Peyer's patch (tissue), 4 donors: ENCODE measurements at regions not wholly inside any gene's neighbourhood (a gene's known extent, or its start where the extent isn't known, plus 50 kb on each side); places are given as distances from the start of the nearest gene placed in this dataset.

ENCODE experiments used
- POLR2A ChIP-seq, 2 donors: fragments of 450-650 bp; IDR thresholded peaks; one replicate each; pipeline ENCODE4 v1.5.1; 2017; ENCODE audit warnings: antibody characterized with exemption in 2 of 2, mild to moderate bottlenecking in 2 of 2, moderate library complexity in 2 of 2
- TF ChIP-seq, protein P1 (sequence below), 6 experiments: fragments of 450-650 bp in 4 of 6; fragments of 200-600 bp in 2 of 6; sonication (generic) in 1 of 6; IDR thresholded peaks; one replicate each; pipeline ENCODE4 v1.5.1; 2017 to 2019; ENCODE audit warnings: antibody characterized with exemption in 6 of 6, mild to moderate bottlenecking in 3 of 6, moderate library complexity in 1 of 6

DNA sequence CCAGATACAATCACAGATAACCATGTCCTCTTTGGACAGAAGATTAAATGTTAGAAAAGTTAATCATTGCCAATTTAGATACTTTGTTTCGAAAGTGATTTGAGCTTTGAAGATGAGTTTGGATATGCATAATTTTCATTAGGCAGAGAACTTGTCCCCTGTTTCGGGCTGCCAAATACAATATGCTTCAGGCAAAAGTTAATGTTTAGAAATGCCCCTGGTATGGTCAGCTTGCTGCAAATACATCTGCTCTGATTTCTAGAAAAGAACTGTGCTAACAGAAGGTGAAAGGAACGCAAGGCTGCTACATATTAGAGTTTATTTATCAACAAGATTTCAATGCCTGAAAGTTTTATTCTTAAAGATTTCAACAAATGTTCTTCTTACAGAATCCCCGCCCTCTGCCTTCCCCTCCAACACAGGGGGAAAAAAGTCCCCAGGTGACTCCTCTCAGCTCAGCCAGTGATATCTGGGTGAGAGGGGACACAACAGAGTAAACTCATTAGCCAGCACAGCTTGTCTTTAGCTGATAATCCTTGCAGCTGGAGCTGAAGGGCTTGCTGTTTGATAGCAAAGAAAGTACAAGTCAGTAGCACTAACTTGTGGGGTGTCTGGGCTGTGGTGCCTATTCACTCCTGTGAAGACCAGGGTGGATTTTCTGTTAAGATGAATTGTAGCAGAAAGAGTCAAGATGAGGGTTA, 435.7 kb downstream of the DMAC1 start:
- TF ChIP-seq, protein P1, sequence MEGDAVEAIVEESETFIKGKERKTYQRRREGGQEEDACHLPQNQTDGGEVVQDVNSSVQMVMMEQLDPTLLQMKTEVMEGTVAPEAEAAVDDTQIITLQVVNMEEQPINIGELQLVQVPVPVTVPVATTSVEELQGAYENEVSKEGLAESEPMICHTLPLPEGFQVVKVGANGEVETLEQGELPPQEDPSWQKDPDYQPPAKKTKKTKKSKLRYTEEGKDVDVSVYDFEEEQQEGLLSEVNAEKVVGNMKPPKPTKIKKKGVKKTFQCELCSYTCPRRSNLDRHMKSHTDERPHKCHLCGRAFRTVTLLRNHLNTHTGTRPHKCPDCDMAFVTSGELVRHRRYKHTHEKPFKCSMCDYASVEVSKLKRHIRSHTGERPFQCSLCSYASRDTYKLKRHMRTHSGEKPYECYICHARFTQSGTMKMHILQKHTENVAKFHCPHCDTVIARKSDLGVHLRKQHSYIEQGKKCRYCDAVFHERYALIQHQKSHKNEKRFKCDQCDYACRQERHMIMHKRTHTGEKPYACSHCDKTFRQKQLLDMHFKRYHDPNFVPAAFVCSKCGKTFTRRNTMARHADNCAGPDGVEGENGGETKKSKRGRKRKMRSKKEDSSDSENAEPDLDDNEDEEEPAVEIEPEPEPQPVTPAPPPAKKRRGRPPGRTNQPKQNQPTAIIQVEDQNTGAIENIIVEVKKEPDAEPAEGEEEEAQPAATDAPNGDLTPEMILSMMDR (IDR thresholded peaks at IDR 0.05): no peak
- no peak for TF ChIP-seq POLR2A (IDR thresholded peaks at IDR 0.05)
